ENCODE measurements at regions not wholly inside any gene's neighbourhood (a gene's known extent, or its start where the extent isn't known, plus 50 kb on each side); places are given as distances from the start of the nearest gene placed in this dataset.

DNA sequence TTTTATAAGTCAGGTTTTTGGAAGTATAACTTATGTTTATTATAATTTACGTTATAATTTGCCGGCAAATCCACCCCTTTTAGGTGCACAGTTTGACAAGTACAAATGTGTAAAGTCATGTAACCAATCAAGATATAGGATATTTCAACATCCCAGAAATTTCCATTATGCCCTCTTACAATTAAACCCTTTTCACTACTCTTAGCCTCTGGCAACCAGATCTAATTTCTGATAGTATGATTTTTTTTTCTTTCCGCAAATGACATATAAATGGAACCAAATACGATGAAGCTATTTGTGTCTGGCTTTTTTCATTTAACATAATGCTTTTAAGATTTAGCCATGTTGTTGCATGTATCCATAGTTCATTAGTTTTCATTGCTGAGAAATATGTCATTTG is 69.5 kb upstream of the HTATIP2 start:
- no peak for DNase-seq (ENCODE audit: extremely low read depth, low read depth)
- TF ChIP-seq, protein P1, sequence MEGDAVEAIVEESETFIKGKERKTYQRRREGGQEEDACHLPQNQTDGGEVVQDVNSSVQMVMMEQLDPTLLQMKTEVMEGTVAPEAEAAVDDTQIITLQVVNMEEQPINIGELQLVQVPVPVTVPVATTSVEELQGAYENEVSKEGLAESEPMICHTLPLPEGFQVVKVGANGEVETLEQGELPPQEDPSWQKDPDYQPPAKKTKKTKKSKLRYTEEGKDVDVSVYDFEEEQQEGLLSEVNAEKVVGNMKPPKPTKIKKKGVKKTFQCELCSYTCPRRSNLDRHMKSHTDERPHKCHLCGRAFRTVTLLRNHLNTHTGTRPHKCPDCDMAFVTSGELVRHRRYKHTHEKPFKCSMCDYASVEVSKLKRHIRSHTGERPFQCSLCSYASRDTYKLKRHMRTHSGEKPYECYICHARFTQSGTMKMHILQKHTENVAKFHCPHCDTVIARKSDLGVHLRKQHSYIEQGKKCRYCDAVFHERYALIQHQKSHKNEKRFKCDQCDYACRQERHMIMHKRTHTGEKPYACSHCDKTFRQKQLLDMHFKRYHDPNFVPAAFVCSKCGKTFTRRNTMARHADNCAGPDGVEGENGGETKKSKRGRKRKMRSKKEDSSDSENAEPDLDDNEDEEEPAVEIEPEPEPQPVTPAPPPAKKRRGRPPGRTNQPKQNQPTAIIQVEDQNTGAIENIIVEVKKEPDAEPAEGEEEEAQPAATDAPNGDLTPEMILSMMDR (IDR thresholded peaks at IDR 0.05; ENCODE audit: low read depth, low read length, missing control alignments), result no peak
- H3K4me3 ChIP-seq (replicated peaks; ENCODE audit: low read depth, low read length), result no peak overlapping the region

DNA sequence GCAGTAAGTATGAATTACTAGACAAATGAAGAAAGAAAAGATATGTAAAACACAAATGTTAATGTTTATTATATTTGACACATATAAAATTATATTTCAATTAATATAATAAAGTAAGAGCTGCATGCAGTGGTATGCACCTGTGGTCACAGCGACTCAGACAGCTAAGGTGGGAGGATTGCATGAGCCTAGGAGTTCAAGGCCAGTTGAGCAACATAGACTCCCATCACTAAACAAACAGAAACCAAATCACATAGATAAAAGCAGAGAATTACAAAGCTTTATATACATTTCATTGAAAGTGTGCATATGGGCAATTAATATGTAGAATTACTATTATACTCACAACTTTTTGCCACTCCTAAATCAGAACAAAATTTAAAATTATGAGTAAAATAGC is 70.0 kb upstream of the HTATIP2 start:
- H3K4me3 ChIP-seq (replicated peaks; ENCODE audit: low read depth, low read length), result no peak overlapping the region
- DNase-seq (ENCODE audit: extremely low read depth, low read depth), result no peak
- TF ChIP-seq, protein P1 (IDR thresholded peaks at IDR 0.05; ENCODE audit: low read depth, low read length, missing control alignments), result no peak

DNA sequence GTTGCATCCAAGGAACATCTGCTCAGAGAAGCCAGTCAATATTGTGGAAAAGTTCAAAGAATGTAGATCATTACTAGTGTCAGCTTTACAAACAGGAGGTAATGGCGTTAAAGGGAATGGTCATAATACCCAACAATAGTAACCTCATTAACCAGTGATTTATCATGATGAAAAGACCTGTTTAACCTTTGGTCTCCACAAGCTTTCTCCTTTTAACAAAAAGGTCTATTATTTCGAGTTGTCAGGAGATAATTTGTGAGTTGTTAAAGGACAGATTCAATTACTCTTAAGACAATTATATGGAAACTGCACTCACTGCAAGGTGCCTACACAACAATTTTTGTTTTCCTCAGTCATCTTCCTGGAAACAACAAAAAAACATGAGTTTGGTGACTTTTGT is 73.8 kb upstream of the HTATIP2 start:
- DNase-seq (ENCODE audit: extremely low read depth, low read depth), result no peak
- TF ChIP-seq, protein P1 (IDR thresholded peaks at IDR 0.05; ENCODE audit: low read depth, low read length, missing control alignments), result no peak

DNA sequence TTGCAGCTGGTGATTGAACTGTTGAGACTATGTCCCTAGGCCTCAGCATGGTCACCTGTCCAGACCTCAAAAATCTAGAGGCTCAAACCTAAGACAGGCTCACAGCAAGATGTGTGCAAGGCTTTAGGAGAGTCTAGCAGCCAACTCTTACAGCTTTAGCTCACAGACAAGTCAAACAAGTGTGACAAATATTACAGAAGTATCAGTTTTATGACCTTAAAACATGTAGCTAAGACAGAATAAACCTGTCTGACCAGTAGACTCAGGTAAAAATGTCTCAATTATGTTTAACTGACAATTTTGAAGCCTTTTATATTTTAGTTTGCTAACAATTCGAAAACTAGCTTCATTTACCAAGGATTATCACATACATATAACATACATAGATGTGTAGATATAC is 80.0 kb upstream of the HTATIP2 start:
- TF ChIP-seq, protein P1 (IDR thresholded peaks at IDR 0.05; ENCODE audit: low read depth, low read length, missing control alignments), result no peak
- no peak for DNase-seq (ENCODE audit: extremely low read depth, low read depth)
- no peak overlapping the region for H3K4me3 ChIP-seq (replicated peaks; ENCODE audit: low read depth, low read length)

More for the DNA sequence above, 73.8 kb upstream of the HTATIP2 start:
- H3K4me3 ChIP-seq (replicated peaks; ENCODE audit: low read depth, low read length), result no peak overlapping the region

DNA sequence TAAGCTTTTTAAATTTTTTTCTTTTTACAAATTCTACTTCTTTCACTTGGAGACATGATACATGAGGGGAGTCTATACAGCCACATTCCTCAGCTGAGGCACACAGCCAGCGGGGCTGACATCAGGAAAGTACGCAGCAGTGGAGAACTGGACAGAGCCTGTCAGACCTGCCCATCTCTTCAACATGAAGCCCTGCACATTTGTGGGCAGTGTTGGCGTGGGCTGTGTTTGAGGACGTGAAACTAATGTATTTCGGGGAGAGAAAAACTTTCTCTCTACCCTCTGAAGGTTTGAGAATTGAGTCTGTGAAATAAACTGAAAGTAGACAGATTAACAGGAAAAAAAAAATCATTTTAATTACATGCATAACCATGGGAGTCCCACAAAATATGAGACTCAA is 84.8 kb upstream of the HTATIP2 start:
- H3K4me3 ChIP-seq (replicated peaks; ENCODE audit: low read depth, low read length), result no peak overlapping the region
- DNase-seq (ENCODE audit: extremely low read depth, low read depth), result no peak
- TF ChIP-seq, protein P1 (IDR thresholded peaks at IDR 0.05; ENCODE audit: low read depth, low read length, missing control alignments), result no peak

DNA sequence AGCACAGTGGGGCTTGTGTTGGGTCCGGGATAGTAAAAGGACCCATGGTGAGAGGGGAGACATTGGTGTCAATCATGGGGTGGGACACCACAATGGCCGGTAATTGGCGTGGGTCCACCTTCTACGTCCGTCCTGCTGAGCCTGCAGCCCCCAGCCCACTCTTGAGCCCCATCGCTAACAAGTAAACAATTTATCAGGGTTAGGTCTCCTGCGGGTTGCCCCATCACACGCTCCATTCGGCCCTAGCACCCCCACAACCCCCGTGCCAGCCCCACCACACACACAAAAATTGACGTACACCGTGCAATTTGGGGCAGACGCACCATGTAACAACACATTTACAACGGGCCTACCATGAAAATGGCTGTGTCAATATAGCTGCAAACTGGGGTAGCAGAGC is 86.5 kb upstream of the HTATIP2 start:
- DNase-seq (ENCODE audit: extremely low read depth, low read depth), result no peak
- H3K4me3 ChIP-seq (replicated peaks; ENCODE audit: low read depth, low read length), result no peak overlapping the region
- TF ChIP-seq, protein P1 (IDR thresholded peaks at IDR 0.05; ENCODE audit: low read depth, low read length, missing control alignments), result no peak
